Hypothalamus (tissue), 51 donors: ENCODE measurements at regions not wholly inside any gene's neighbourhood (a gene's known extent, or its start where the extent isn't known, plus 50 kb on each side); places are given as distances from the start of the nearest gene placed in this dataset.
"Not testable (repeated sequence)": the region's sequence is repeated elsewhere in the genome, so short reads cannot be mapped to it uniquely, and the experiment has no call there.

Experiments used
- DNase-seq, 51 donors: peaks; one replicate each; lab custom pipeline; 2025; lab: John Stamatoyannopoulos, UW

GRCh38 chr1:212495766-212496494 is 63.2 kb downstream of the NENF start:
- DNase-seq = no peak

GRCh38 chr1:212496682-212497081 is 64.0 kb downstream of the NENF start:
- no peak for DNase-seq

- DNase-seq = no peak
These were observed 64.8 kb downstream of the NENF start for GRCh38 chr1:212497553-212497952.

- no peak for DNase-seq
These were observed 65.7 kb downstream of the NENF start for GRCh38 chr1:212498283-212499040.

GRCh38 chr1:212500351-212500750 is 67.6 kb downstream of the NENF start:
- DNase-seq = no peak

GRCh38 chr1:212500983-212501382 is 68.3 kb downstream of the NENF start:
- no peak for DNase-seq

- no peak for DNase-seq
These were observed 71.0 kb downstream of the NENF start for GRCh38 chr1:212503714-212504113.

- DNase-seq = no peak
These were observed 71.6 kb downstream of the NENF start for GRCh38 chr1:212504171-212504803.

GRCh38 chr1:212506666-212507065 is 73.9 kb downstream of the NENF start:
- DNase-seq = no peak

GRCh38 chr1:212507369-212507768 is 74.6 kb downstream of the NENF start:
- peak in 5 of 51 donors; percentile 6 to 14 (median 10) for DNase-seq

GRCh38 chr1:212512816-212513559 is 80.3 kb downstream of the NENF start:
- no peak for DNase-seq

GRCh38 chr1:212513586-212513985 is 80.9 kb downstream of the NENF start:
- no peak for DNase-seq

GRCh38 chr1:212514056-212514614 is 81.4 kb downstream of the NENF start:
- DNase-seq = peak in 6 of 51 donors; percentile 8 to 30 (median 17)

GRCh38 chr1:212514782-212515181 is 82.1 kb downstream of the NENF start:
- peak in 8 of 51 donors; percentile 8 to 46 (median 27) for DNase-seq

GRCh38 chr1:212515329-212515760 is 82.6 kb downstream of the NENF start:
- DNase-seq = peak in 1 of 51 donors; percentile 30

- not testable (repeated sequence) for DNase-seq
These were observed 83.3 kb downstream of the NENF start for GRCh38 chr1:212516012-212516411.

- peak in 5 of 51 donors; percentile 3 to 53 (median 31) for DNase-seq
These were observed 85.7 kb downstream of the NENF start for GRCh38 chr1:212518188-212519054.

GRCh38 chr1:212519131-212519530 is 86.4 kb downstream of the NENF start:
- no peak for DNase-seq

GRCh38 chr1:212520299-212520698 is 87.6 kb downstream of the NENF start:
- no peak for DNase-seq
